MCF 10A (cell line): ENCODE measurements at regions not wholly inside any gene's neighbourhood (a gene's known extent, or its start where the extent isn't known, plus 50 kb on each side); places are given as distances from the start of the nearest gene placed in this dataset.

Experiments used
- BruUV-seq: library from RNA; stranded (reverse); fragments of 400-500 nt; replicated peaks from 2 replicates; lab custom pipeline; 2021; lab: Mats Ljungman, UMichigan
- CTCF ChIA-PET: fragments of 300-600 bp; sonication (Branson Sonifier 250); formaldehyde crosslinking; extraction: SDS; loops from one replicate; lab custom pipeline; 2021; ENCODE audit warnings: antibody characterized with exemption, inconsistent platforms; lab: Yijun Ruan, JAX
- POLR2A ChIA-PET: fragments of 300-600, 350-650 bp; sonication (Branson Sonifier 250); formaldehyde crosslinking; extraction: SDS; loops from one replicate; lab custom pipeline; 2020; ENCODE audit warnings: antibody characterized with exemption, inconsistent platforms; lab: Yijun Ruan, JAX
- DNase-seq: peaks from one replicate; pipeline ENCODE4 v3.0.0-alpha.2; 2018; ENCODE audit not compliant: unreplicated experiment
- H3K27ac Mint-ChIP-seq: one replicate; pipeline ENCODE4 v1.8.0; 2022; ENCODE audit warnings: mild to moderate bottlenecking, low read depth, mixed read lengths; ENCODE audit not compliant: unreplicated experiment
- H3K27me3 Mint-ChIP-seq: one replicate; pipeline ENCODE4 v1.8.0; 2022; ENCODE audit warnings: mixed read lengths; ENCODE audit not compliant: insufficient read depth, unreplicated experiment
- H3K36me3 Mint-ChIP-seq: one replicate; pipeline ENCODE4 v1.8.0; 2022; ENCODE audit warnings: mild to moderate bottlenecking, moderate library complexity, mixed read lengths; ENCODE audit not compliant: insufficient read depth, unreplicated experiment
- H3K4me1 Mint-ChIP-seq: one replicate; pipeline ENCODE4 v1.8.0; 2022; ENCODE audit warnings: mixed read lengths; ENCODE audit not compliant: insufficient read depth, unreplicated experiment
- H3K4me3 Mint-ChIP-seq: one replicate; pipeline ENCODE4 v1.8.0; 2022; ENCODE audit warnings: mild to moderate bottlenecking, moderate library complexity, mixed read lengths; ENCODE audit not compliant: unreplicated experiment
- H3K9me3 Mint-ChIP-seq: one replicate; pipeline ENCODE4 v1.8.0; 2022; ENCODE audit warnings: mixed read lengths; ENCODE audit not compliant: unreplicated experiment
- intact Hi-C: fragments of 100-400 bp; cut with micrococcal nuclease; formaldehyde crosslinking; loops from 2 replicates; pipeline ENCODE4 v1.14.1; 2022
- TF ChIP-seq, protein P1 (sequence below): fragments of 200-600 bp; IDR thresholded peaks from one replicate; pipeline ENCODE4 v1.8.0; 2022; ENCODE audit warnings: antibody characterized with exemption, mild to moderate bottlenecking; ENCODE audit not compliant: unreplicated experiment

GRCh38 chr10:10222304-10222841 is 795.3 kb upstream of the CELF2 start:
- no peak overlapping the region for H3K27ac Mint-ChIP-seq
- ChIA-PET POLR2A (no interaction called here), CTCF (interaction anchor here (2.4 kb wide), 1 partner anchor 12 kb away, joined by 5 read pairs; no protein-coding TSS in a partner anchor)
- H3K36me3 Mint-ChIP-seq: no peaks in the 10 kb centered on the region
- DNase-seq: no peak
- TF ChIP-seq, protein P1, sequence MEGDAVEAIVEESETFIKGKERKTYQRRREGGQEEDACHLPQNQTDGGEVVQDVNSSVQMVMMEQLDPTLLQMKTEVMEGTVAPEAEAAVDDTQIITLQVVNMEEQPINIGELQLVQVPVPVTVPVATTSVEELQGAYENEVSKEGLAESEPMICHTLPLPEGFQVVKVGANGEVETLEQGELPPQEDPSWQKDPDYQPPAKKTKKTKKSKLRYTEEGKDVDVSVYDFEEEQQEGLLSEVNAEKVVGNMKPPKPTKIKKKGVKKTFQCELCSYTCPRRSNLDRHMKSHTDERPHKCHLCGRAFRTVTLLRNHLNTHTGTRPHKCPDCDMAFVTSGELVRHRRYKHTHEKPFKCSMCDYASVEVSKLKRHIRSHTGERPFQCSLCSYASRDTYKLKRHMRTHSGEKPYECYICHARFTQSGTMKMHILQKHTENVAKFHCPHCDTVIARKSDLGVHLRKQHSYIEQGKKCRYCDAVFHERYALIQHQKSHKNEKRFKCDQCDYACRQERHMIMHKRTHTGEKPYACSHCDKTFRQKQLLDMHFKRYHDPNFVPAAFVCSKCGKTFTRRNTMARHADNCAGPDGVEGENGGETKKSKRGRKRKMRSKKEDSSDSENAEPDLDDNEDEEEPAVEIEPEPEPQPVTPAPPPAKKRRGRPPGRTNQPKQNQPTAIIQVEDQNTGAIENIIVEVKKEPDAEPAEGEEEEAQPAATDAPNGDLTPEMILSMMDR: no peak
- H3K27me3 Mint-ChIP-seq: no peaks in the 10 kb centered on the region
- peaks cover 8% of the 10 kb centered on the region for H3K4me1 Mint-ChIP-seq
- intact Hi-C loops: no loop called here
- H3K9me3 Mint-ChIP-seq: no peaks in the 10 kb centered on the region
- BruUV-seq: no TSS peak
- no peak overlapping the region for H3K4me3 Mint-ChIP-seq

DNA sequence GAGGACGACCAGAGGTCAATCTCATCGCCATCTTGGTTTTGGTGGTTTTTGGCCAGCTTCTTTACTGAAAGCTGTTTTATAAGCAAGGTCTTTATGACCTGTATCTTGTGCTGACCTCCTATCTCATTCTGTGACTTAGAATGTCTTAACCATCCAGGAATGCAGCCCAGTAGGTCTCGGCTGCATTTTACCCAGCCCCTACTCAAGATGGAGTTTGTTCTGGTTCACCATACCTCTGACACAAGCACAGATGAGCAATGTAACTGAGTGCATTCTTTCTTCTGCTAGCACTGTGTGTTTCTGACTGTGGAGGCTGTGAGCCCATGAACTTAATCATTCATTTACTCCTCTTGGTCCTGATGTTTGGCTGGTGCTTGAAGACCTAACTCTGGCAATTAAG is 794.5 kb upstream of the CELF2 start:
- CTCF ChIA-PET: interaction anchor here (0.6 to 2.4 kb wide), 2 partner anchors 11 to 30 kb away, joined by 3 to 5 read pairs; no protein-coding TSS in a partner anchor
- peaks cover 8% of the 10 kb centered on the region for H3K4me1 Mint-ChIP-seq
- H3K27ac Mint-ChIP-seq: no peak overlapping the region
- H3K9me3 Mint-ChIP-seq: no peaks in the 10 kb centered on the region
- H3K27me3 Mint-ChIP-seq: no peaks in the 10 kb centered on the region
- H3K36me3 Mint-ChIP-seq: no peaks in the 10 kb centered on the region
- no TSS peak for BruUV-seq
- POLR2A ChIA-PET: no interaction called here
- intact Hi-C loops: no loop called here
- H3K4me3 Mint-ChIP-seq: no peak overlapping the region
- TF ChIP-seq, protein P1: no peak
- no peak for DNase-seq

GRCh38 chr10:10225136-10225676 is 792.5 kb upstream of the CELF2 start:
- Mint-ChIP-seq H3K36me3 (no peaks in the 10 kb centered on the region), H3K4me1 (peaks cover 12% of the 10 kb centered on the region), H3K4me3 (no peak overlapping the region), H3K27ac (no peak overlapping the region), H3K9me3 (no peaks in the 10 kb centered on the region), H3K27me3 (no peaks in the 10 kb centered on the region)
- BruUV-seq: no TSS peak
- DNase-seq: no peak
- POLR2A ChIA-PET: no interaction called here
- CTCF ChIA-PET: interaction anchor here (0.5 kb wide), 2 partner anchors 32 to 174 kb away, joined by 3 read pairs; no protein-coding TSS in a partner anchor
- intact Hi-C loops: no loop called here
- TF ChIP-seq, protein P1: no peak

- DNase-seq: peak; percentile 6
- no TSS peak for BruUV-seq
- intact Hi-C loops: loop anchor here (1.0 to 10.0 kb wide), 4 partner anchors 444 to 1038 kb away; no protein-coding TSS in a partner anchor
- no peak overlapping the region for H3K27ac Mint-ChIP-seq
- H3K36me3 Mint-ChIP-seq: no peaks in the 10 kb centered on the region
- TF ChIP-seq, protein P1: peak; percentile 11
- ChIA-PET POLR2A (interaction anchor here (0.7 kb wide), 1 partner anchor 868 kb away, joined by 3 read pairs; no protein-coding TSS in a partner anchor), CTCF (interaction anchor here (0.6 to 1.8 kb wide), 2 partner anchors 10 to 559 kb away, joined by 3 to 5 read pairs; no protein-coding TSS in a partner anchor)
- peaks cover 34% of the 10 kb centered on the region for H3K4me1 Mint-ChIP-seq
- H3K4me3 Mint-ChIP-seq: no peak overlapping the region
- H3K27me3 Mint-ChIP-seq: no peaks in the 10 kb centered on the region
- H3K9me3 Mint-ChIP-seq: no peaks in the 10 kb centered on the region
Measured at GRCh38 chr10:10233229-10233628, 784.4 kb upstream of the CELF2 start.
